ENCODE measurements at regions not wholly inside any gene's neighbourhood (a gene's known extent, or its start where the extent isn't known, plus 50 kb on each side); places are given as distances from the start of the nearest gene placed in this dataset.
"Not testable (repeated sequence)": the region's sequence is repeated elsewhere in the genome, so short reads cannot be mapped to it uniquely, and the experiment has no call there.

- not testable (repeated sequence) for ATAC-seq, H3K27ac Mint-ChIP-seq, H3K4me3 Mint-ChIP-seq, DNase-seq, H3K27me3 Mint-ChIP-seq
- peaks cover 6 to 16% of the 10 kb centered on the region in 2 donors for H3K9me3 Mint-ChIP-seq
- peaks cover 23% of the 10 kb centered on the region for H3K4me1 Mint-ChIP-seq
Observed at GRCh38 chr10:8367672-8368411, 313.4 kb downstream of the GATA3 start.

GRCh38 chr10:8369666-8370065 lies 315.2 kb downstream of the GATA3 start:
- peaks cover 6 to 11% of the 10 kb centered on the region in 2 donors for H3K9me3 Mint-ChIP-seq
- no peak overlapping the region for H3K4me3 Mint-ChIP-seq
- H3K27ac Mint-ChIP-seq: no peak overlapping the region
- DNase-seq (no peak), ATAC-seq (no peak)
- H3K27me3 Mint-ChIP-seq: no peaks in the 10 kb centered on the region
- peaks cover 21% of the 10 kb centered on the region for H3K4me1 Mint-ChIP-seq

- Mint-ChIP-seq H3K4me1 (peaks cover 23% of the 10 kb centered on the region), H3K4me3 (no peak overlapping the region), H3K27me3 (no peaks in the 10 kb centered on the region), H3K9me3 (peaks cover 6 to 7% of the 10 kb centered on the region in 2 donors), H3K27ac (no peak overlapping the region)
- DNase-seq (no peak), ATAC-seq (no peak)
Observed at GRCh38 chr10:8374334-8374733, 319.8 kb downstream of the GATA3 start.

- ATAC-seq: no peak
- H3K9me3 Mint-ChIP-seq: peaks cover 6 to 7% of the 10 kb centered on the region in 2 donors
- no peak for DNase-seq
- H3K4me1 Mint-ChIP-seq: peaks cover 23% of the 10 kb centered on the region
- no peak overlapping the region for H3K4me3 Mint-ChIP-seq
- no peaks in the 10 kb centered on the region for H3K27me3 Mint-ChIP-seq
- H3K27ac Mint-ChIP-seq: peak overlapping the region in 1 of 2 donors; percentile 17
Observed at GRCh38 chr10:8375137-8375536, 320.6 kb downstream of the GATA3 start.

- Mint-ChIP-seq H3K27me3 (no peaks in the 10 kb centered on the region), H3K27ac (no peak overlapping the region), H3K4me3 (no peak overlapping the region)
Observed at GRCh38 chr10:8378198-8378983, 323.9 kb downstream of the GATA3 start.

GRCh38 chr10:8379906-8380832 lies 325.7 kb downstream of the GATA3 start:
- no peak overlapping the region for H3K27ac Mint-ChIP-seq
- H3K4me3 Mint-ChIP-seq: no peak overlapping the region
- H3K9me3 Mint-ChIP-seq: no peaks in the 10 kb centered on the region
- ATAC-seq (no peak), DNase-seq (no peak)
- H3K27me3 Mint-ChIP-seq: no peaks in the 10 kb centered on the region
- peaks cover 13% of the 10 kb centered on the region for H3K4me1 Mint-ChIP-seq

More at GRCh38 chr10:8378198-8378983, 323.9 kb downstream of the GATA3 start:
- DNase-seq (no peak), ATAC-seq (no peak)
- Mint-ChIP-seq H3K4me1 (peaks cover 23% of the 10 kb centered on the region), H3K9me3 (no peaks in the 10 kb centered on the region)

- Mint-ChIP-seq H3K4me1 (peaks cover 6% of the 10 kb centered on the region), H3K27ac (no peak overlapping the region), H3K9me3 (no peaks in the 10 kb centered on the region), H3K4me3 (no peak overlapping the region), H3K27me3 (no peaks in the 10 kb centered on the region)
- DNase-seq (no peak), ATAC-seq (no peak)
Observed at GRCh38 chr10:8380833-8381496, 326.5 kb downstream of the GATA3 start.

GRCh38 chr10:8386781-8387180 lies 332.3 kb downstream of the GATA3 start:
- H3K9me3 Mint-ChIP-seq: no peaks in the 10 kb centered on the region
- peak overlapping the region in 1 of 2 donors; percentile 34 for H3K27ac Mint-ChIP-seq
- ATAC-seq (no peak), DNase-seq (no peak)
- no peak overlapping the region for H3K4me3 Mint-ChIP-seq
- no peaks in the 10 kb centered on the region for H3K27me3 Mint-ChIP-seq
- no peaks in the 10 kb centered on the region for H3K4me1 Mint-ChIP-seq

- Mint-ChIP-seq H3K4me3 (no peak overlapping the region), H3K27ac (no peak overlapping the region)
- ATAC-seq: no peak
Observed at GRCh38 chr10:8389630-8390029, 335.1 kb downstream of the GATA3 start.

GRCh38 chr10:8392216-8392615 lies 337.7 kb downstream of the GATA3 start:
- H3K27ac Mint-ChIP-seq: no peak overlapping the region
- no peaks in the 10 kb centered on the region for H3K27me3 Mint-ChIP-seq
- ATAC-seq (no peak), DNase-seq (no peak)
- peaks cover 7% of the 10 kb centered on the region for H3K4me1 Mint-ChIP-seq
- H3K4me3 Mint-ChIP-seq: no peak overlapping the region
- H3K9me3 Mint-ChIP-seq: no peaks in the 10 kb centered on the region

More at GRCh38 chr10:8389630-8390029, 335.1 kb downstream of the GATA3 start:
- H3K27me3 Mint-ChIP-seq: no peaks in the 10 kb centered on the region
- no peak for DNase-seq
- H3K9me3 Mint-ChIP-seq: no peaks in the 10 kb centered on the region
- H3K4me1 Mint-ChIP-seq: no peaks in the 10 kb centered on the region

GRCh38 chr10:8393531-8393930 lies 339.0 kb downstream of the GATA3 start:
- H3K4me3 Mint-ChIP-seq: no peak overlapping the region
- H3K4me1 Mint-ChIP-seq: peaks cover 7% of the 10 kb centered on the region
- H3K27ac Mint-ChIP-seq: no peak overlapping the region
- DNase-seq (no peak), ATAC-seq (no peak)
- no peaks in the 10 kb centered on the region for H3K9me3 Mint-ChIP-seq
- no peaks in the 10 kb centered on the region for H3K27me3 Mint-ChIP-seq

GRCh38 chr10:8396675-8397074 lies 342.2 kb downstream of the GATA3 start:
- no peak for DNase-seq
- peaks cover 20% of the 10 kb centered on the region for H3K4me1 Mint-ChIP-seq

GRCh38 chr10:8398771-8399170 lies 344.3 kb downstream of the GATA3 start:
- H3K4me1 Mint-ChIP-seq: peaks cover 41% of the 10 kb centered on the region
- no peaks in the 10 kb centered on the region for H3K27me3 Mint-ChIP-seq
- ATAC-seq (no peak), DNase-seq (no peak)
- no peak overlapping the region for H3K4me3 Mint-ChIP-seq
- H3K27ac Mint-ChIP-seq: no peak overlapping the region
- no peaks in the 10 kb centered on the region for H3K9me3 Mint-ChIP-seq

More at GRCh38 chr10:8396675-8397074, 342.2 kb downstream of the GATA3 start:
- no peaks in the 10 kb centered on the region for H3K9me3 Mint-ChIP-seq
- ATAC-seq: no peak
- H3K27me3 Mint-ChIP-seq: no peaks in the 10 kb centered on the region
- H3K4me3 Mint-ChIP-seq: no peak overlapping the region
- H3K27ac Mint-ChIP-seq: no peak overlapping the region

- Mint-ChIP-seq H3K27ac (no peak overlapping the region), H3K4me3 (no peak overlapping the region), H3K4me1 (peaks cover 51% of the 10 kb centered on the region), H3K27me3 (no peaks in the 10 kb centered on the region), H3K9me3 (no peaks in the 10 kb centered on the region)
- DNase-seq (no peak), ATAC-seq (no peak)
Observed at GRCh38 chr10:8400151-8400550, 345.7 kb downstream of the GATA3 start.

GRCh38 chr10:8400892-8401291 lies 346.4 kb downstream of the GATA3 start:
- H3K9me3 Mint-ChIP-seq: no peaks in the 10 kb centered on the region
- ATAC-seq (no peak), DNase-seq (no peak)
- H3K4me1 Mint-ChIP-seq: peaks cover 55% of the 10 kb centered on the region
- H3K27me3 Mint-ChIP-seq: no peaks in the 10 kb centered on the region
- H3K27ac Mint-ChIP-seq: no peak overlapping the region
- no peak overlapping the region for H3K4me3 Mint-ChIP-seq
